Stimulated activated naive CD8-positive, alpha-beta T cell treated with anti-CD3 and anti-CD28 coated beads, Interleukin-15, amount 100 ng/mL, for 72 hours (primary cell): ENCODE measurements at regions not wholly inside any gene's neighbourhood (a gene's known extent, or its start where the extent isn't known, plus 50 kb on each side); places are given as distances from the start of the nearest gene placed in this dataset.
"Not testable (repeated sequence)": the region's sequence is repeated elsewhere in the genome, so short reads cannot be mapped to it uniquely, and the experiment has no call there.

Source experiments
- ATAC-seq: fragments of 150-1000 bp; cut with Tn5 transposase; 2 replicates; pipeline ENCODE4 v1.10.0; 2021; ENCODE audit warnings: mild to moderate bottlenecking, moderate library complexity
- DNase-seq, 2 donors: peaks; one replicate each; pipeline ENCODE4 v3.0.0; 2021 to 2022
- H3K27ac Mint-ChIP-seq, 2 donors: one replicate each; pipeline ENCODE4 v1.8.0; 2022; ENCODE audit warnings: mild to moderate bottlenecking in 2 of 2, mixed read lengths in 2 of 2, moderate library complexity in 2 of 2
- H3K27me3 Mint-ChIP-seq: one replicate; pipeline ENCODE4 v1.8.0; 2022; ENCODE audit warnings: mixed read lengths
- H3K4me1 Mint-ChIP-seq: one replicate; pipeline ENCODE4 v1.8.0; 2022; ENCODE audit warnings: mild to moderate bottlenecking, mixed read lengths
- H3K4me3 Mint-ChIP-seq, 2 donors: one replicate each; pipeline ENCODE4 v1.8.0; 2022; ENCODE audit warnings: mild to moderate bottlenecking in 2 of 2, mixed read lengths in 2 of 2, moderate library complexity in 1 of 2
- H3K9me3 Mint-ChIP-seq, 2 donors: one replicate each; pipeline ENCODE4 v1.8.0; 2022; ENCODE audit warnings: mixed read lengths in 2 of 2

GRCh38 chr2:105504459-105504858 lies 105.6 kb upstream of the FHL2 start:
- Mint-ChIP-seq H3K27ac (no peak overlapping the region), H3K4me1 (no peaks in the 10 kb centered on the region), H3K4me3 (no peak overlapping the region), H3K9me3 (peaks cover 0 to 6% of the 10 kb centered on the region in 2 donors), H3K27me3 (no peaks in the 10 kb centered on the region)
- DNase-seq (no peak), ATAC-seq (no peak)

DNA sequence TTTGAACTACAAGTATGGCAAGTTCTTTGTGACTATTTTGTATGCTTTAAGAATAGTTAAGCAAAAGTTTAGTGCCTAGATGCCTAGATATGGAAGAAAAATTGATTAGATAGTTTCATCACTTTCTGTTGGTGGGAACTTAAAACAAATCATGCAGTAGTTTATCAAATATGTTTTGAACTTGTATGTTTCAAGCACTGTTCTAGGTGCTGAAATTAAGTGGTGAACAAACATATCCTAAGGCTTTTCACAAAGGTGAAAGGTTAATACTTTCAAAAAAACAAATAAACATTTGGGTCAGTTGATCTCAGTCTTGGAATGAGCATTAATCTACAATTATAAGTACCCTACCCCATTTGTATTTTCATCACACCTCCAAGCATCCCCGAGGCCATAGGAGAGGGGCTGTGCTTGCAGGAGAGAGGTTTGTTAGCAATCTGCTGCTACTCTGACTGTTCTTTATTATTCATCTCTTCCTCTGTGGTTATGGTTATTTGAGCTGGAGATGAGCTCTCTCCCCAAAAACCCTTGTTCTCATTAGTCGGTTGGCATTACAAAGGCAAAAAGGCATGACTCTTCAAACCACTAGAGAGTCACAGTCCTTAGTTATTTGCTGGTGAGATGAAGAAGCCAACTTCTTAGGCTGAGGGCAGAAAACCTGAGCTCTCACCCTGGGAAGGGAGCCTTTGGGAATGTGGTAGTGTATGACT lies 103.9 kb upstream of the FHL2 start:
- Mint-ChIP-seq H3K4me1 (no peaks in the 10 kb centered on the region), H3K27ac (no peak overlapping the region), H3K9me3 (peaks cover 0 to 6% of the 10 kb centered on the region in 2 donors), H3K4me3 (no peak overlapping the region), H3K27me3 (peaks cover 6% of the 10 kb centered on the region)
- ATAC-seq (no peak), DNase-seq (no peak)

GRCh38 chr2:105498281-105498846 lies 99.5 kb upstream of the FHL2 start:
- peaks cover 9% of the 10 kb centered on the region for H3K27me3 Mint-ChIP-seq
- no peak overlapping the region for H3K4me3 Mint-ChIP-seq
- H3K27ac Mint-ChIP-seq = no peak overlapping the region
- ATAC-seq (no peak), DNase-seq (no peak)
- H3K9me3 Mint-ChIP-seq = peaks cover 4 to 6% of the 10 kb centered on the region in 2 donors
- H3K4me1 Mint-ChIP-seq = no peaks in the 10 kb centered on the region

GRCh38 chr2:105497094-105497493 lies 98.2 kb upstream of the FHL2 start:
- Mint-ChIP-seq H3K4me1 (no peaks in the 10 kb centered on the region), H3K27ac (peak overlapping the region in 1 of 2 donors; percentile 88), H3K27me3 (peaks cover 9% of the 10 kb centered on the region), H3K9me3 (peaks cover 13% of the 10 kb centered on the region in 2 donors), H3K4me3 (no peak overlapping the region)
- DNase-seq = no peak
- no peak for ATAC-seq

DNA sequence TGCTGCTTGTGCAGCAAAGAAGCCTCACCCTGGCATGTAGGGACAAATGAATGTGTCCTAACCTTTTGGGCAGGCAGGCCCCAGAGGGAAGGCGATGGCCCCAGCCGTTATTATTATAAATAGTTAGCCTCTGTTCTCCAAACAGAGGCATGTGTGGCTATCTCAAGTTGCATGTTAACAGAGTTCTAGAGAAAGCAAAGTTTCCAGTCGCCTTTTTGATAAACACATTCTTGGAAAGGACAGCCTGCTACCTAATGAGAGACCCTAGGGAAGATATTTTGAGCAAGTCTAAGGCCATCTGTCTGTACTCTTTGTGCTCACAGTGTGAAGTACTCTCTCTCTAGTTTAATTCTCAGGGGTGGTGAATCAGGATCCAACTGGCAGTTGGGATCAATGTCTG lies 97.4 kb upstream of the FHL2 start:
- Mint-ChIP-seq H3K9me3 (peaks cover 12 to 13% of the 10 kb centered on the region in 2 donors), H3K27me3 (peaks cover 9% of the 10 kb centered on the region), H3K27ac (no peak overlapping the region), H3K4me1 (no peaks in the 10 kb centered on the region), H3K4me3 (no peak overlapping the region)
- no peak for ATAC-seq
- DNase-seq = no peak

DNA sequence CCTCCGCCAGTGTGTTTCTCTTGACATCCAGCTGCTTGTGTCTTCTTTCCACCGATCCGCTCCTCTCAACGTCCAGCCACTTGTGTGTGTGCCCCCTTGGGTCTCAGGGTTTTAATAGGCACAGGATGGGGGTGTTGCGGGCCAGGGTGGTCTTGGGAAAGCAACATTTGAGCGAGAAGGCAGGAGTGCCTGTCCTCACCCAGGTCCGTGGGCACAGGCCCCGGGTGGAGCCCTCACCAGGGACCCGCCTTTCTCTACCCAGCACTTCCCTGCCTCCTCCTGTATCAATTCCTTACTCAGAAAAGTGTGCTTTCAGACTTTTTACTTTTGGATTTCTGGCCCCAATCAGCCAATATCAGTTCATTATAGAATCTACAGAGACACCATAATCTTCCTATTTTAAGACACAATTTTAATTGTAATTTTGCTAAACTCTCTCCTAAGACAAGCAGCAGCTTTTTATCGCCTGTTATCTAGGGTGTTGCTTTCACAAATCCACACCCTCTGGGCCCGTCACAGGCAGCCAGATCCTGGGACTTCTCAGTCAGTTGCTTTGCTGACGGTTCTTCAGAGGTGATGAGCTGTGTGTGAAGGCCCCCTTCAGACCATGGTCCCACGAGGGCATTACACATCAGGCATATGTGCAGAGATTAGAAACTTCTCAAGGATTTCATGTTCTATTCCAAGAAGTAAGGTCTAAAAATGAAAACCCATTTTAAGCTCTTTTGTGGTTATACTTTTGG lies 96.0 kb upstream of the FHL2 start:
- no peaks in the 10 kb centered on the region for H3K4me1 Mint-ChIP-seq
- no peak for DNase-seq
- peaks cover 9% of the 10 kb centered on the region for H3K27me3 Mint-ChIP-seq
- peaks cover 7 to 13% of the 10 kb centered on the region in 2 donors for H3K9me3 Mint-ChIP-seq
- H3K4me3 Mint-ChIP-seq = no peak overlapping the region
- no peak overlapping the region for H3K27ac Mint-ChIP-seq
- no peak for ATAC-seq

GRCh38 chr2:105490956-105491355 lies 92.1 kb upstream of the FHL2 start:
- no peak for ATAC-seq
- Mint-ChIP-seq H3K27ac (no peak overlapping the region), H3K27me3 (no peaks in the 10 kb centered on the region), H3K4me1 (no peaks in the 10 kb centered on the region), H3K9me3 (peaks cover 7 to 13% of the 10 kb centered on the region in 2 donors), H3K4me3 (no peak overlapping the region)
- DNase-seq = no peak

- Mint-ChIP-seq H3K9me3 (peaks cover 7 to 13% of the 10 kb centered on the region in 2 donors), H3K27me3 (no peaks in the 10 kb centered on the region), H3K4me3 (no peak overlapping the region), H3K4me1 (no peaks in the 10 kb centered on the region), H3K27ac (no peak overlapping the region)
- DNase-seq = no peak
- ATAC-seq = no peak
Observed at GRCh38 chr2:105490204-105490603, 91.4 kb upstream of the FHL2 start.

DNA sequence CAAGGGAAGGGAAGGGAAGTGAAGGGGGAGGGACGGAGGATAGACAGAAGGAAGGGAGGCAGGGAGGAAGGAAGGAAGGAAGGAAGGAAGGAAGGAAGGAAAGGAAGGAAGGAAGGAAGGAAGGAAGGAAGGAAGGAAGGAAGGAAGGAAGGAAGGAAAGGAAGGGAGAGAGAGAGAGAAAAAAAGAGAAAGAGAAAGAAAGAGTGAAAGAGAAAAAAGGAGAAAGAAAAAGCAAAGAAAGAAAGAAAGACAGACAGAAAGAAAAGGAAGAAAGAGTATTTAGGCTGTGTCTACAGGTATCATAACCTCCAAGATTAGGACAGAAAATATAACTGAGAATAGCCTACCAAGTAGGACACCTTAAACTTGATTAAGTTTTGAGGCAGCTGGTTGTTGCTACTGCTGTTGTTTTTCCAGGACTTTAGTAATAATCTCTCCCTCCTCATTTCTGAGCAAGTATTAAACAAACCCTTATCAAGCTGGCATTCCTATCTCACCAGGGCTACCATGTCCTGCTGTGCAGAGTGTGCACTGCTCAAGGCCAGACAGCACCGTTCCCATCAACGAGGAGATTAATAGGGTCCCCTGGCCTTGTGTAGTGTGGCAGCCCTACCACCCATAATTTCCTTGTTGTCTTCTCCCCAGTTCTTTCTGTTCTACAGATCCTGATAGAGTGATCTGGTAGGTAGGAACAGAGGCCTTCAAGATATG lies 90.5 kb upstream of the FHL2 start:
- no peaks in the 10 kb centered on the region for H3K4me1 Mint-ChIP-seq
- H3K27me3 Mint-ChIP-seq = no peaks in the 10 kb centered on the region
- DNase-seq = no peak
- peaks cover 7 to 13% of the 10 kb centered on the region in 2 donors for H3K9me3 Mint-ChIP-seq
- H3K4me3 Mint-ChIP-seq = no peak overlapping the region
- no peak for ATAC-seq
- H3K27ac Mint-ChIP-seq = peak overlapping the region in 1 of 2 donors; percentile 54

DNA sequence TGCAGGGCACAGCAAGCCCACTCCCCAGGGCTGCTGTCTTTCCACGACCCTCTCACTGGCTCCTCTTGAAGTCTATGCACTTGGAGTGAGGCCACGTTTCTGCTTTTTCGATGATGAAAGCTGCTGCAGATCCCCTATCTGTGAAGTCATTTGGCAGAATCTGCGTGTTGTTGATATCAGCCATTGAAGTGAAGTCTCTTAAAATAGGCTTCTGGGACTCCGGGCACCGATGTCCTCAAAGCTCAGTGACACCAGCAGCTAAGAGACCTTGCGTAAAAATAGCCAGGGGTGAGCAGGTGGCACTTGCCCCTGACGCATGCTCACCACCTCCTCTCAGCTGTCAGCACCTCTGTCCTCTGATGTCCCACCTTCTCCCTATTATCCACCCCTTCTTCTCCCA lies 89.4 kb upstream of the FHL2 start:
- no peaks in the 10 kb centered on the region for H3K4me1 Mint-ChIP-seq
- H3K4me3 Mint-ChIP-seq = no peak overlapping the region
- peak overlapping the region in 1 of 2 donors; percentile 47 for H3K27ac Mint-ChIP-seq
- no peak for DNase-seq
- no peaks in the 10 kb centered on the region for H3K27me3 Mint-ChIP-seq
- H3K9me3 Mint-ChIP-seq = peaks cover 7 to 8% of the 10 kb centered on the region in 2 donors
- no peak for ATAC-seq

DNA sequence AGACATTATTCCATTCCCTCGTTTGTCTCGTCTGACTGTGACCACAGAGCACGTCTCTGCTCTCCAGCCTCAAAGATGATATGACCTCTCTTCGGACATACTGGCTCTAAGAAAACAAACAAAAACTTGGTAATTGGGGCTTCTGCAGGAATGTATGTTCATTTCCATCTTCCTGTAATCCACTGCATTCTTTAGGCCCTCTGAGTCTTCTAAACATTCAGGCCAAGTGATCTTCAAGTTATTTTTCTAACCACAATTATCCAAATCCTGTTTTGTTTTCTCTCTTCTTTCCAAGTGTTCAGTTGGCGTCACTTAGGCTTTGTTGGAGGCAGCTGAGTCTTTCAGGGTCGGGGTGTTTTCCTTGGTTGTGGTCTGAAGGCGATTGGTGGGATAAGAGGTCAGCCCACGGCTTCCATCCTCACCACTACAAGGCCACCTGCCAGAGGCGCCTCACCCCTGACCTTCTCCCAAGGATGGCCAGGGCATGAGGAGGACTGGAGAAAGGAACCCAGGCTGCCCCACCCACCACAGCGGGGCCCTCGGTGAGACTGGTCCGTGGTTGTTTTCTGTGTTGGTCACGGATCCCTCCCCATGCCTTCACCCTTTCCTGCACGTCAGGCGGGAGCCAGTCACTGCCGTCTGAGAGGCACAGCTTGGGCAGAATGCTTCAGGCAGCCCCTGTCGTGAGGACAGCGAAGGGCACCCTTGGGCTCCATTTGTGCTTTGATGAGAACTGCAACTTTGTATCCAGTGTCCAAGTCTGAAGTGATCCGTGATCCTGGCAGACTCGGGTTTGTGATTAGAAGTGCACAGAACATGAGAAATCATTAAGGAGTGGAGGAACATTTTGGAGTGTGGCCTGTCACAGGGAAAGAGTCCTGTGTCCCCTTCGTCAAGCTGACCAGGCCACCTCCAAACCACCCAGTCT lies 88.6 kb upstream of the FHL2 start:
- Mint-ChIP-seq H3K27ac (no peak overlapping the region), H3K9me3 (no peaks in the 10 kb centered on the region), H3K4me1 (no peaks in the 10 kb centered on the region), H3K27me3 (no peaks in the 10 kb centered on the region), H3K4me3 (no peak overlapping the region)
- DNase-seq = no peak
- no peak for ATAC-seq

DNA sequence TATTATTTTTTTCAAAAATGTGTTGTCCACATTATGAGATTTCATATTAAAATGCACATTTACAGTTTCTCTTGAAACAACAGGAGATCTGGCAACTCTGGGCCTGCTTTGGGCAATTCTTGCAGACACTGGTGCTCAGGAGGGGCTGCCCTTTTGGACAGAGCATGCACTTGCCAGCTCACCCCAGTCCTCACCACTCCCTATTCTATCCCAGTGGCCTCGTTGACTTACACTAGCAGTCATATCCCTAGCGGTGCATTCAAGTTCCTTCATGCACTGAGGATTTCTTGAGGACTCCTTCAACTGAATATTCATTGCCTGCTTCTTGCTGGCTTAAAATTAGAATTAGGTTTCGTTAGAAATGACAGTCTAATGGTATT lies 87.9 kb upstream of the FHL2 start:
- ATAC-seq (no peak), DNase-seq (no peak)
- no peaks in the 10 kb centered on the region for H3K9me3 Mint-ChIP-seq
- no peaks in the 10 kb centered on the region for H3K27me3 Mint-ChIP-seq
- H3K4me1 Mint-ChIP-seq = no peaks in the 10 kb centered on the region
- H3K4me3 Mint-ChIP-seq = no peak overlapping the region
- H3K27ac Mint-ChIP-seq = no peak overlapping the region

GRCh38 chr2:105478670-105479069 lies 79.8 kb upstream of the FHL2 start:
- Mint-ChIP-seq H3K27ac (peak overlapping the region in 1 of 2 donors; percentile 14), H3K4me3 (no peak overlapping the region)
- DNase-seq = no peak

DNA sequence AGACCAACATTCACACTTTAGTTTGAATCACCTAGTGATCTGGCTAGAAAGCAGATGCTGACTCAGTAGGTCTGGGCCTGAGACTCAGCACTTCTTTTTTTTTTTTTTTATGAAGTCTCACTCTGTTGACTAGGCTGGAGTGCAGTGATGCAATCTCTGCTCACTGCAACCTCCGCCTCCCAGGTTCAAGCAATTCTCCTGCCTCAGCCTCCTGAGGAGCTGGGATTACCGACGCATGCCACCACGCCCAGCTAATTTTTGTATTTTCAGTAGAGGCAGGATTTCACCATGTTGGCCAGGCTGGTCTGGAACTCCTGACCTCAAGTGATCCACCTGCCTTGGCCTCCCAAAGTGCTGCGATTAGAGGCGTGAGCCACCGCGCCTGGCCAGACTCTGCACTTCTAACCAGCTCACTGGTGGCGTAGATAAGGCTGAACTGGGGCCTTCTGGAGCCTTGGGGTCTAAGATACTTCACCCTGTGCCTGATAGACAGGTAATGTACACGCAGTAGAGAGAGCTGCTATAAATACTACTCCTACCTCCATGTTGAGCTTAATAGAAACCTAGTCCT lies 78.3 kb upstream of the FHL2 start:
- not testable (repeated sequence) for H3K27ac Mint-ChIP-seq, ATAC-seq, H3K9me3 Mint-ChIP-seq, H3K4me3 Mint-ChIP-seq, DNase-seq, H3K4me1 Mint-ChIP-seq
- peaks cover 11% of the 10 kb centered on the region for H3K27me3 Mint-ChIP-seq

More at GRCh38 chr2:105478670-105479069, 79.8 kb upstream of the FHL2 start:
- no peak for ATAC-seq
- Mint-ChIP-seq H3K9me3 (no peaks in the 10 kb centered on the region), H3K27me3 (peaks cover 11% of the 10 kb centered on the region), H3K4me1 (no peaks in the 10 kb centered on the region)
